ENCODE measurements at regions not wholly inside any gene's neighbourhood (a gene's known extent, or its start where the extent isn't known, plus 50 kb on each side); places are given as distances from the start of the nearest gene placed in this dataset.

- Histone ChIP-seq H4K20me1 (ENCODE audit: insufficient read depth) (no peaks in the 10 kb centered on the region), H3K9me3 (ENCODE audit: control insufficient read depth in 1 of 2, insufficient read depth in 1 of 2, low read depth in 1 of 2, low read length in 2 of 2) (no peaks in the 10 kb centered on the region), H3K4me2 (ENCODE audit: low read length) (no peak overlapping the region), H2AFZ (ENCODE audit: low read depth, low read length, poor library complexity, severe bottlenecking) (no peak overlapping the region), H3K27ac (ENCODE audit: low read depth, low read length) (no peak overlapping the region), H3K27me3 (ENCODE audit: insufficient read depth, low read length) (no peaks in the 10 kb centered on the region), H3K36me3 (ENCODE audit: control insufficient read depth in 1 of 2, insufficient read depth in 2 of 2, low read length in 2 of 2) (no peaks in the 10 kb centered on the region), H3K4me1 (ENCODE audit: control insufficient read depth in 1 of 2, insufficient read depth in 2 of 2, low read length in 2 of 2) (no peaks in the 10 kb centered on the region), H3K9ac (ENCODE audit: low read length) (no peak overlapping the region), H3K4me3 (replicated peaks in 1 of 2; ENCODE audit: low read depth in 1 of 2, low read length in 2 of 2) (no peak overlapping the region), H3K79me2 (ENCODE audit: insufficient read depth, low read length) (no peaks in the 10 kb centered on the region), H3K9me2 (ENCODE audit: insufficient read depth) (no peaks in the 10 kb centered on the region)
- intact Hi-C loops (cut with micrococcal nuclease): no loop called here
- BruUV-seq (replicated peaks): no TSS peak
- RAD21 ChIA-PET (ENCODE audit: low non-redundant PET in 1 of 2, low total read pairs in 2 of 2, uncharacterized antibody in 2 of 2, unreplicated experiment in 2 of 2): interaction anchor here in 1 of 2 experiments (0.5 kb wide), 1 partner anchor 98 kb away, joined by 3 read pairs; no protein-coding TSS in a partner anchor
- POLR2A ChIA-PET: no interaction called here
- ATAC-seq (no peak), DNase-seq (ENCODE audit: low read depth, low spot score) (no peak)
- CTCF ChIA-PET: no interaction called here
- TF ChIP-seq MAX (IDR thresholded peaks at IDR 0.05): no peak
- TF ChIP-seq ZFX (IDR thresholded peaks at IDR 0.05): no peak
- no peak for TF ChIP-seq CBX3 (IDR thresholded peaks at IDR 0.05; ENCODE audit: low read depth)
- TF ChIP-seq CEBPB (IDR thresholded peaks at IDR 0.05; ENCODE audit: low read depth): no peak
- no peak for TF ChIP-seq YY1 (IDR thresholded peaks at IDR 0.05; ENCODE audit: extremely low read depth, insufficient replicate concordance, low read depth, low read length)
- no peak for TF ChIP-seq POLR2A (IDR thresholded peaks at IDR 0.05; ENCODE audit: borderline replicate concordance, extremely low read depth, insufficient read depth, insufficient read length)
- TF ChIP-seq JUND (IDR thresholded peaks at IDR 0.05): no peak
- no peak for TF ChIP-seq EGR1 (IDR thresholded peaks at IDR 0.05; ENCODE audit: low read depth)
- TF ChIP-seq POLR2AphosphoS5 (IDR thresholded peaks at IDR 0.05; ENCODE audit: low read depth, low read length): no peak
- no peak for TF ChIP-seq FOSL1 (IDR thresholded peaks at IDR 0.05; ENCODE audit: low read depth)
- TF ChIP-seq SIN3A (IDR thresholded peaks at IDR 0.05; ENCODE audit: low read depth): no peak
- TF ChIP-seq ZBTB33 (IDR thresholded peaks at IDR 0.05; ENCODE audit: extremely low read depth, insufficient replicate concordance, low read length): no peak
- no peak for TF ChIP-seq EZH2phosphoT487 (IDR thresholded peaks at IDR 0.05; ENCODE audit: borderline replicate concordance)
- TF ChIP-seq ZNF274 (IDR thresholded peaks at IDR 0.05; ENCODE audit: low read depth, low read length): no peak
- no peak for TF ChIP-seq ELF1 (IDR thresholded peaks at IDR 0.05; ENCODE audit: borderline replicate concordance, low read depth)
- no peak for TF ChIP-seq SRF (IDR thresholded peaks at IDR 0.05; ENCODE audit: low read depth)
- TF ChIP-seq ATF3 (IDR thresholded peaks at IDR 0.05): no peak
These were observed 688.4 kb downstream of the HTR1B start for GRCh38 chr6:76774781-76775384.
